ENCODE measurements at regions not wholly inside any gene's neighbourhood (a gene's known extent, or its start where the extent isn't known, plus 50 kb on each side); places are given as distances from the start of the nearest gene placed in this dataset.

GRCh38 chr20:52896348-52896747, 75.8 kb upstream of the TSHZ2 start:
- no peak for TF ChIP-seq EZH2 (IDR thresholded peaks at IDR 0.05)
- TF ChIP-seq POLR2AphosphoS5 (IDR thresholded peaks at IDR 0.05; ENCODE audit: borderline replicate concordance, low read depth, low read length) = no peak

Data from SK-N-MC (cell line).